Activated T-cell treated with anti-CD3 and anti-CD28 coated beads, Interleukin-2, amount 50 U/mL, for 24 hours (primary cell): ENCODE measurements at regions not wholly inside any gene's neighbourhood (a gene's known extent, or its start where the extent isn't known, plus 50 kb on each side); places are given as distances from the start of the nearest gene placed in this dataset.

Source experiments
- DNase-seq: peaks from one replicate; pipeline ENCODE4 v3.0.0-alpha.2; 2020
- H3K27ac Mint-ChIP-seq: 2 replicates; pipeline ENCODE4 v1.8.0; 2020; ENCODE audit warnings: mild to moderate bottlenecking, mixed read lengths
- H3K27me3 Mint-ChIP-seq: 2 replicates; pipeline ENCODE4 v1.8.0; 2020; ENCODE audit warnings: mixed read lengths
- H3K36me3 Mint-ChIP-seq: 2 replicates; pipeline ENCODE4 v1.8.0; 2020; ENCODE audit warnings: low read depth, mixed read lengths
- H3K4me1 Mint-ChIP-seq: 2 replicates; pipeline ENCODE4 v1.8.0; 2020; ENCODE audit warnings: low read depth, mixed read lengths
- H3K4me3 Mint-ChIP-seq: 2 replicates; pipeline ENCODE4 v1.8.0; 2020; ENCODE audit warnings: mild to moderate bottlenecking, moderate library complexity, mixed read lengths
- H3K9me3 Mint-ChIP-seq: 2 replicates; pipeline ENCODE4 v1.8.0; 2020; ENCODE audit warnings: mixed read lengths

DNA sequence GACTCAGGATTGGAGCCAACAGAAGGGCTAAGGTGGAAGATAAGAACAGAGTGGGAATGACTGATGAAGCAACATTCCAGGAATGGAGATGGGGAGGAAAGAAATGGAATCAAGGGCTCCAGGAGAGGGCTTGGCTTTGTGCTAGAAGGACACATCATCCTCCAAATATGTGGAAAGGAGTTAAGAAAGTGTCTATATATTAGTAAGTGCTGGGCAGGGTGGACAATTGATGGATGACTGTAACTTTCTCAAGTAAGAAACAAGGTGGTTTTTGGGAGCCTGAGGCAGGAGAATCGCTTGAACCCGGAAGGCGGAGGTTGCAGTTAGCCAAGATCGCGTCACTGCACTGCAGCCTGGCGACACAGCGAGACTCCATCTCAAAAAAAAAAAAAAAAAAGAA is 71.6 kb upstream of the NFKB1 start:
- H3K9me3 Mint-ChIP-seq, result peaks cover under 1% of the 10 kb centered on the region
- peaks cover 4% of the 10 kb centered on the region for H3K36me3 Mint-ChIP-seq
- H3K27ac Mint-ChIP-seq, result peak overlapping the region; percentile 6
- no peaks in the 10 kb centered on the region for H3K27me3 Mint-ChIP-seq
- H3K4me1 Mint-ChIP-seq, result peaks cover 12% of the 10 kb centered on the region
- no peak overlapping the region for H3K4me3 Mint-ChIP-seq
- no peak for DNase-seq

DNA sequence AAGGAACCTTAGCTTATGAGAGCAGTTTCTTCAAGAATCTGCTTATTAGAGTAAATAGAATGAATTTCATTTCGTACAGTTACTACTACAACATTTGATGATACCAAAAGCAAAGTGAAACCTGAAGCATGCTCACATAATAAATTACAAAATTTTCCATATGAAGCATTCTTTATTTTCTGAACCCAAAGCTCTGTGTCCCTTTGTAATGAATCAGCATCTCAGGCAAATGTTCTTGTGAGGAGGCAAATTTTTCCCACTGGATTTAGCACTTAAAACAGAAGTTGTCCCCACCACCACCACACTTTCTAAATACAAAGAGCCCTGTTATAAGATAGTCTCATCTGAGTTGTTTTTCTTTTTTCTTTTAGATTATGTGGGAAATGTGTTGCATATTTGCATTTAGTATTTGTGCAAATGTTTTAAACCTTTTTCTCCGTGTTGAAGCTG is 70.7 kb upstream of the NFKB1 start:
- no peak for DNase-seq
- Mint-ChIP-seq H3K27me3 (no peaks in the 10 kb centered on the region), H3K27ac (peak overlapping the region; percentile 91), H3K4me1 (peaks cover 12% of the 10 kb centered on the region), H3K9me3 (peaks cover 3% of the 10 kb centered on the region), H3K36me3 (peaks cover 4% of the 10 kb centered on the region), H3K4me3 (peak overlapping the region; percentile 86)

DNA sequence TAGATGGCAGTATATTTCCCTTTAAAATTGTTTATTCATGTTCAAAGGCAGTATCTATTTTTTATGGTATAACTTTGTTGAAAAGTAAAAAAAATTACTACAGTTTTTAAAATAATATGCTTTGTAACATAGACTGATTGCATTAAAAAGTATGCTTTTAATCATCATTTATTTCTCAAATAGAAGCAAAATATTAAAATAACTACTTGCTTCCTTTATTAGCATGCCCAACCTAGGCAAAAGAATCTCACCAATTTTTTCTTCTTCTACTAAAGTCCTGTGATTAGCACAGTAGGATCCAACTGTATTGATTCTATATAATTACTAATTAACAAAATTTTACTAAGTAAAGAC is 69.6 kb upstream of the NFKB1 start:
- Mint-ChIP-seq H3K4me1 (peaks cover 12% of the 10 kb centered on the region), H3K4me3 (peak overlapping the region; percentile 86), H3K27me3 (no peaks in the 10 kb centered on the region), H3K27ac (peak overlapping the region; percentile 91), H3K36me3 (peaks cover 4% of the 10 kb centered on the region), H3K9me3 (peaks cover 3% of the 10 kb centered on the region)
- DNase-seq, result no peak

DNA sequence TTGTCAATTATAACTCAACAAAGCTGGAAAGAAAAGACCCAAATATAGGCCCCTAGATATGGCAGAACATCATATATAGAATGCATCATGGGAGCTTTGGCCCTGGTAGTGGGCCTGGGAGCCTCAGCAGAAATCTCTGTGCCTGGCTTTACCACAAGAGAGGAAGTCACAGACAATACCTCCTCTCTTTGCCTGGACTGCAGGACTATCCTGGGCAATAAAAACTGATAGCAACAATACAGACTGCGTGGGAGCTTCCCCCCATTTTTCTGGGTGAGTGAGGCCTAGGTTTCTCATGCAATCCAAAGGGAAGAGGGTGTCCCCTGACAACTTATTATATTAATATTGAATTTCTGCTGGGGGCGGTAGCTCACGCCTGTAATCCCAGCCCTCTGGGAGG is 64.0 kb upstream of the NFKB1 start:
- no peaks in the 10 kb centered on the region for H3K36me3 Mint-ChIP-seq
- no peak overlapping the region for H3K27ac Mint-ChIP-seq
- H3K27me3 Mint-ChIP-seq, result no peaks in the 10 kb centered on the region
- no peaks in the 10 kb centered on the region for H3K4me1 Mint-ChIP-seq
- peaks cover 3% of the 10 kb centered on the region for H3K9me3 Mint-ChIP-seq
- H3K4me3 Mint-ChIP-seq, result no peak overlapping the region
- DNase-seq, result no peak

DNA sequence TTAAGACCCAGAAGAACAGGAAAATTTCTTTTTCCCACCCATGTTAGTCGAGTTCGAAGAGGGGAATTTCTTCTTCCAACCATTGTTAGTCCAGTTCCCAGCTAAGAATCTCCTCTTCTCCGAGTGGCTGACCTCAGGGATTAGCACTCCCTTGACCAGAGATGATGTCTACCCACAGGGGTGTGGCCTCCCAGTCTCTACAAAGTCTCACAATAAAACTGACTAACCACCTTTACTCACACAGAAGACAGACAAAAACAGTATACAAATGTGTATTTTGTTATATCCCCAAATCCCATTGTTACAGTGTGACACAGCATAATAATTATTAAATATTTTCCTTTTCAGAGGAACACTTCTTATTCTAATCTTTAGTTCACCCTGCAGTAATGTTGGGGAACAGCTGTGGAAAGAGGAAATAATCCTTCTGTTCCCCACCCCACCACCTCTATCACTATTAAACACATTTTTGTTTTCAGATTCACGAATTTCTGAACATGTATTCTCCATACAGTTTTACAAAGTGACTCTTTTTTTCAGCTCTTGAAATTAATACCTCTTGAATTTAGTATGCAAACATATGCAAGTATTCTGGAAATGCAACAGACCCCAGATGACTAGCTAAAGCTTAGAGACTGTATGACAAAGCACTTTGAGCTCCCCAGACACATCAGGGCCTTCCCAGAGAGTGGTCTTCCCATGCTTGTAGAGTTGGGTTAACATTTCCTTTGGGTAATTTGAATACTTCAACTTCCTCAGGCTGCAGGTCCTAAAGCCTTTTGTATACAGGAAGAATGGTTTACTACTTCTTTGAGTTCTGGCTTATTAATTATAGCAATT is 62.5 kb upstream of the NFKB1 start:
- no peaks in the 10 kb centered on the region for H3K27me3 Mint-ChIP-seq
- no peaks in the 10 kb centered on the region for H3K36me3 Mint-ChIP-seq
- no peak overlapping the region for H3K27ac Mint-ChIP-seq
- peaks cover 3% of the 10 kb centered on the region for H3K9me3 Mint-ChIP-seq
- H3K4me3 Mint-ChIP-seq, result no peak overlapping the region
- no peak for DNase-seq
- H3K4me1 Mint-ChIP-seq, result no peaks in the 10 kb centered on the region

DNA sequence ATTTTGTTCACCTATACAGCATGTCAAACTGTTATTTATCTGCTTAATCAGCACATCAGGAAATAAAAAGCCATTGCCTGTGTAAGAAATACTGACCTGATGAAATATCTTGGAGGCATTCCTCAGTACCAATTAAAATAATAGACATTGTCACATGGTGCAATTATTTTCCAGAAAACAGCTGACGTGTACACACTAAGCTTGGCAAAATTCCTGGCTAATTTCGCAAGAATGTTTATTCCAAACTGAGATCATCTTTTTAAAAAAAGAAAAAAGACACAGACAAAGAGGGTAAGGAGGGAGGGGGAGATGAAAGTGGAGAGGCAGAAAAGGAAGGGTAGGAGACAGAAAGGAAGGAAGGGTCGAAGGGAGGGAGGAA is 61.9 kb upstream of the NFKB1 start:
- Mint-ChIP-seq H3K4me1 (no peaks in the 10 kb centered on the region), H3K36me3 (no peaks in the 10 kb centered on the region), H3K27ac (no peak overlapping the region), H3K27me3 (no peaks in the 10 kb centered on the region), H3K4me3 (no peak overlapping the region), H3K9me3 (peaks cover 3% of the 10 kb centered on the region)
- DNase-seq, result no peak

DNA sequence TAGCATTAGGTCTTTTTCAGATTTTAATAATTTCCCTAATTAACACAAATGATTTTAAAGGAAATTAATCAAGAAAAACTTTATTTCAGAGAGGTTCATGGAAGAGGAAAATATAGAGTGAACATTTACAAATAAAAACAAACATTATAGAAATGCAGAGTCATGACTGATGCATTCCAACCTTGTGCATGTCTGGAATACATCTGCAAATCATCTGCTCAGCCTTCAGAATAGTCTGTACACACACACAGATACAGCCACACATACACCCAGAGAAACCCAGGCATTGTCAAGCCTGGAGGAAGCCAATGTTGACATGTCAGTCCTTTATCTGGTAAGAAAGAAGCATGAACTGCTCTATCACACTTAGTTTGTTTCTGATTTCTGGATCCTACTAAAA is 61.3 kb upstream of the NFKB1 start:
- Mint-ChIP-seq H3K4me3 (no peak overlapping the region), H3K27ac (no peak overlapping the region)
- DNase-seq, result no peak

DNA sequence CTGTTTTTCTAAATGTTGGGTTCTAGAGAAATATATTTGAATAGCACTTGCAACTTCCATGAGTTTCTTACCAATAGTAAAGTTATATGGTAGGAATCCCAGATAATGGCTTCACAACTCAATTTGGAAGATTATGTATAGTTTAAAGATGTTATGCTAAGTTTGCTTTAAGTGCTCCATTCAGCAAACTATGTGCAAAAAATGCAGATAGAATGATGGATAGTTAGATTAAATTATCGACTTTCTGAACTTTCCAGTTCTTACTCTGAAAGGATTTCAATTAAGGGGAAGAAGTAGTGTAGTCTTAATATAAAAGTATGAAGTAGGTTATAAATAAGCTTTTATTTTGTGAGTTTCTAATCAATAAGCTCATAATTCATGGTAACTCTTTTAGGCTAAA is 60.7 kb upstream of the NFKB1 start:
- Mint-ChIP-seq H3K4me1 (no peaks in the 10 kb centered on the region), H3K4me3 (no peak overlapping the region), H3K36me3 (no peaks in the 10 kb centered on the region), H3K27ac (no peak overlapping the region), H3K9me3 (no peaks in the 10 kb centered on the region), H3K27me3 (no peaks in the 10 kb centered on the region)
- no peak for DNase-seq

More for the DNA sequence above, 61.3 kb upstream of the NFKB1 start:
- no peaks in the 10 kb centered on the region for H3K4me1 Mint-ChIP-seq
- H3K27me3 Mint-ChIP-seq, result no peaks in the 10 kb centered on the region
- H3K9me3 Mint-ChIP-seq, result no peaks in the 10 kb centered on the region
- no peaks in the 10 kb centered on the region for H3K36me3 Mint-ChIP-seq

DNA sequence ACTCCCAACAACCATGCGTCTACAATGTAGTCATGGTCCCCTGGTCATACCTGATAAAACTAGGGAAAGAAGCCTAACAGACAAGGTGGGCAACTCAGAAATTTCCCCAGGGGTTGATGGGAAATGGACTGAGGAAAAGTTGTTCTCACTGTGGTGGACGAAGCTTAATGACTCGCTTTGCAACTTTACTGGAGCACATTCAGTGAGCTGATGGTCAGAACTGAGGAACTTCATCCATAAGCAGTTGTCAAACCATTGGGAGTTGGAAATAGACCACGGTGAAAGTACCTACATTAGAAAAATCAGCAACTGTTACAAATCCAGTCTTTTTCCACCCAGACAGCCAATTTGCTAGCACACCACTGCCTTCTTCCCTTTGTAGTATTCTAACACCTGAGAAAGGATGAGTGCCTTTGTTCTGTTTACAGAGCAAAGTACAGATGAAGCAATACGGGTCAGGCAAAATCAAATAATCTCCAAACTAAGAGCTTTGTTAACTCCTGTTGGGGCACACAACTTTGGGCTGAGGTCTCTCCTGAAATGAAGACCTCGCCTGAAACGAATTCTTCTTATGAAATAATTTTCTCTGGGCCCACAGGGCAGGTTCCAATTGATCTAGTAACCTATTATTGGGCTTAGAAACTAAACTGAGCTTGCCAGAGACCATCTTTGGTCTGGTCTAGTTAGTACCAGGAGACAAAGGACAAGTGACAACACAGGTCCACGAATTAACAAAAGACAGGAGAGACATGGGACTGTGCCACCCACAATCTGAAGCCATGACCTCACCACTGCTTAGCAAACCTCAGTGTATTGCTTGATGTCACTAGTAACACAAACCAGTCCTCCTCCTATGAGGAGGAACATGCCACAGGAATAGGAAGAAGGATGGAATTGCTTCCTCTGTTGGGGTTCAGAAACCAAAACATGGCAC is 58.9 kb upstream of the NFKB1 start:
- no peaks in the 10 kb centered on the region for H3K36me3 Mint-ChIP-seq
- no peak overlapping the region for H3K4me3 Mint-ChIP-seq
- no peak overlapping the region for H3K27ac Mint-ChIP-seq

DNA sequence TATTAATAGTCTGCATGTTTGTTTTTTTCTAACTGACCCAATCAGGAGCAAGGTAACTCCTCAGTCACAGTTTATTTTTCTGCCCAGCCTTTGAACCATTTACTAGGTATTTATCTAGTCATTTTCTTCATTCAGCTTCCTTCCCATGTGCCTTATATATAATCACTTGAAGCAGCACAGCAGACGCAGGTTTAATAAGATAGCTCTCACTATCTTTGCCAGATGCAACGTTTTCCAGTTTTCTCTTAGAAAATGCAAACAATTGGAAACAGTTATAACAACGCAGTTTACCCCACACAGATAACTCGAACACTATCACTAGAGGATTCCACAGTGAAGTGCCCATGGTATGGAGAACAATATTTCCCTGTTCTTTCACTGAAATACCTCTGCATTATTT is 56.4 kb upstream of the NFKB1 start:
- H3K9me3 Mint-ChIP-seq, result no peaks in the 10 kb centered on the region
- H3K4me3 Mint-ChIP-seq, result no peak overlapping the region
- H3K36me3 Mint-ChIP-seq, result no peaks in the 10 kb centered on the region

More for the DNA sequence above, 58.9 kb upstream of the NFKB1 start:
- DNase-seq, result no peak
- Mint-ChIP-seq H3K4me1 (peaks cover 4% of the 10 kb centered on the region), H3K9me3 (no peaks in the 10 kb centered on the region), H3K27me3 (no peaks in the 10 kb centered on the region)

DNA sequence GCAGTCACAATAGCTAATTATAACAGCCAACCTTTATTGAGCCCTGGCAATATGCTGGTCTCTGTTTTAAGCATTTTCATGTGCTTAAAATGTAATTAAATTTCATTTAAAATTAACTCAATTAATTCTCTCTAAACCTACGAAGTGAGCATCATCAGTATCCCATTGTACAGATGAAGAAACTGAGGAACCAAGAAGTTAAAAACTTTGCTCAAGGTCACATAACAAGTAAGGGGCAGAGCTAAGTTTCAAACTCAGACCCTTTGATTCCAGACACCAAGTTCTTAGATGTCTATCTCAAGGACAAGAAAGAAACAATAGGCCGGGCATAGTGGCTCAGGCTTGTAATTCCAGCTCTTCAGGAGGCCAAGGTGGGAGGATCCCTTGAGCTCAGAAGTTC is 55.9 kb upstream of the NFKB1 start:
- Mint-ChIP-seq H3K27me3 (no peaks in the 10 kb centered on the region), H3K4me1 (peaks cover 20% of the 10 kb centered on the region), H3K4me3 (no peak overlapping the region), H3K27ac (no peak overlapping the region), H3K9me3 (no peaks in the 10 kb centered on the region), H3K36me3 (no peaks in the 10 kb centered on the region)
- no peak for DNase-seq

More for the DNA sequence above, 56.4 kb upstream of the NFKB1 start:
- Mint-ChIP-seq H3K27ac (no peak overlapping the region), H3K27me3 (no peaks in the 10 kb centered on the region), H3K4me1 (peaks cover 15% of the 10 kb centered on the region)
- DNase-seq, result no peak

DNA sequence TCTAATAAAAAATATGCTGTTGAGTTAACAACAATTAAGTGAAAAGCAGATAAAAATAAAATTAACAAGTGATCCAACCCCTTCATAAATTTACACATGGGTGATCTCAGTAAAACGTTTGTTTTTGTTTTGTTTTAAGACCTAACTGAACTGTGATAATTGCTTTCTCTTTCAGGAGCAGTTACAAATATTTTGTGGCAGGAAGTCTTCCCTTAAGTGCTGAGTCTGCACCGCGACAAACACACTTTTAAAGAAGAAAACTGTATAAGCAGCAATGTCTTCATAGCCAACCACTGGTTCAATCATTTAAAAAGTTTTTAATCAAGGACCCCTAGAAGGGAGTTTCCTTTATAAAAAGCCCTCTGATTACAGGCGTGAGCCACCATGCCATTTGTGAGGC is 53.7 kb upstream of the NFKB1 start:
- no peaks in the 10 kb centered on the region for H3K27me3 Mint-ChIP-seq
- H3K4me1 Mint-ChIP-seq, result peaks cover 38% of the 10 kb centered on the region
- DNase-seq, result no peak
- H3K36me3 Mint-ChIP-seq, result no peaks in the 10 kb centered on the region
- H3K27ac Mint-ChIP-seq, result no peak overlapping the region
- H3K4me3 Mint-ChIP-seq, result no peak overlapping the region
- H3K9me3 Mint-ChIP-seq, result no peaks in the 10 kb centered on the region

DNA sequence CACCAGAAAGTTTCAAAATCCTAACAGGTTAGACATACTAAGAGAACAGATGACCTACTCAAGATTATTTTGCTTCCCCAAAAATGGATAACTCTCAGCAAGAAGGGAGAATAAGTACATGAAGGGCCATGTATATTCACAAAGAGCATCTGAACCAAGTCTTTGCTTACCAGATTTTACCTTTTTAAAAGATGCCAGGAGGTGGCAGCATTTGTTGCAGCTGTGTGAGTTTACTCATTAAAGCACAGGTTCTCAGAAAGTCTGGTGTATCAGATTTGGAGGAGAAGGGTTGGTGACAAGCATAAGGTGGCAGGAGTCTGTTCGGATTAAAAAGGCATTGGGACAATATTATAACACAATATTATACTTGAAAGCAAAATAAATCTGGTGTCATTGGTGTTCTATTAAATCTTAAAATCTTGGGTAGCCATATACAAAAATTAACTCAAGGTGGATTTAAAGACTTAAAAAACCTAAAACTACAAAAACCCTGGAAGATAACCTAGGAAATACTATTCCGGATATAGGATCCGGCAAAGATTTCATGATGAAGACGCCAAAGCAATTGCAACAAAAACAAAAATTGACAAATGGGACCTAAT is 51.3 kb upstream of the NFKB1 start:
- Mint-ChIP-seq H3K9me3 (no peaks in the 10 kb centered on the region), H3K27me3 (no peaks in the 10 kb centered on the region), H3K4me1 (peaks cover 57% of the 10 kb centered on the region), H3K36me3 (no peaks in the 10 kb centered on the region), H3K4me3 (no peak overlapping the region), H3K27ac (no peak overlapping the region)
- DNase-seq, result no peak

DNA sequence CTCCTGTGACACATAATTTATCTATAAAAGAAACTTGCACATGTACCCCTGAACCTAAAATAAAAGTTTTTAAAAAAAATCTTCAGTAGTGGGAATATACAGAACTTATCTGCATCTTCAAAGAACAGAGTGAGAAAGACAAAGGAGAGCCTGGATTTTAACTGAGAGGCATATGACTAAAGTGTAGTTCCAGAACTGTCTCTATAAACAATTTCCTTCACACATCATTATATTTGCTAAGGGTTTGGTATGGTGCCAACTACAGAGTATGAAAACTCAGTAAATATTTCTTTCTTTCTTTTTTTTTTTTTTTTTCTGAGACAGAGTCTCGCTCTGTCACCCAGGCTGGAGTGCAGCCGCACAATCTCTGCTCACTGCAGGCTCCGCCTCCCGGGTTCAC is 49.9 kb upstream of the NFKB1 start:
- H3K27ac Mint-ChIP-seq, result no peak overlapping the region
- no peak for DNase-seq

More for the DNA sequence above, 49.9 kb upstream of the NFKB1 start:
- H3K27me3 Mint-ChIP-seq, result no peaks in the 10 kb centered on the region
- H3K9me3 Mint-ChIP-seq, result no peaks in the 10 kb centered on the region
- no peak overlapping the region for H3K4me3 Mint-ChIP-seq
- peaks cover 57% of the 10 kb centered on the region for H3K4me1 Mint-ChIP-seq
- H3K36me3 Mint-ChIP-seq, result no peaks in the 10 kb centered on the region
